ENCODE measurements at regions not wholly inside any gene's neighbourhood (a gene's known extent, or its start where the extent isn't known, plus 50 kb on each side); places are given as distances from the start of the nearest gene placed in this dataset.
A peak's percentile ranks its signal among the peaks of the same experiment; 100 is the strongest.
"Not testable (repeated sequence)": the region's sequence is repeated elsewhere in the genome, so short reads cannot be mapped to it uniquely, and the experiment has no call there.

DNA sequence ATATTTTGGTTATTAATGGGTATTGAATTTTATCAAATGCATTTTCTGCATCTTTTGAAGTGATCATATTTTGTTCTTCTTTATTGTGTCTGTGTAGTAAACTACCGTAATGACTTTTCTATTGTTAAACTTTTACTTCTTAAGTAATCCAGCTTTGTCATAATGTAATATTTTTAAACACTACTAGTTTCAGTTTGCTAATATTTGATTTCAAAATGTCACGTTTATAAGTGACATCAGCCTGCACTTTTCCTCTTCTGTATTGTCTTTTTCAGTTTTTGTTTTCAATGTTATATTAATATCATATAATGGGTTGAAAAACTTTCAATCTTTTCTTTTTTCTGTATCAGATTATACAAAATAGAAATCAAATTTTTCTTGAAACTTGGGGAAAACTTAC lies 71.6 kb upstream of the ANKRD1 start:
- Histone ChIP-seq H3K27me3 (ENCODE audit: insufficient read depth, low read length) (no peaks in the 10 kb centered on the region), H3K4me3 (ENCODE audit: low read length) (no peak overlapping the region), H3K36me3 (ENCODE audit: insufficient read depth, low read length) (no peaks in the 10 kb centered on the region), H3K9me3 (ENCODE audit: low read length) (no peaks in the 10 kb centered on the region), H2AFZ (ENCODE audit: low read depth, low read length) (no peak overlapping the region), H3K4me1 (ENCODE audit: insufficient read depth, low read length) (no peaks in the 10 kb centered on the region)

- Histone ChIP-seq H3K27me3 (ENCODE audit: insufficient read depth, low read length) (no peaks in the 10 kb centered on the region), H3K9me3 (ENCODE audit: low read length) (no peaks in the 10 kb centered on the region), H3K36me3 (ENCODE audit: insufficient read depth, low read length) (no peaks in the 10 kb centered on the region), H3K4me3 (ENCODE audit: low read length) (no peak overlapping the region), H2AFZ (ENCODE audit: low read depth, low read length) (no peak overlapping the region), H3K4me1 (ENCODE audit: insufficient read depth, low read length) (no peaks in the 10 kb centered on the region)
Observed at GRCh38 chr10:90993340-90993739, 72.5 kb upstream of the ANKRD1 start.

- Histone ChIP-seq H3K27me3 (ENCODE audit: insufficient read depth, low read length) (no peaks in the 10 kb centered on the region), H3K9me3 (ENCODE audit: low read length) (no peaks in the 10 kb centered on the region), H3K4me3 (ENCODE audit: low read length) (no peak overlapping the region), H2AFZ (ENCODE audit: low read depth, low read length) (no peak overlapping the region), H3K4me1 (ENCODE audit: insufficient read depth, low read length) (no peaks in the 10 kb centered on the region), H3K36me3 (ENCODE audit: insufficient read depth, low read length) (no peaks in the 10 kb centered on the region)
Observed at GRCh38 chr10:90997670-90998069, 76.8 kb upstream of the ANKRD1 start.

DNA sequence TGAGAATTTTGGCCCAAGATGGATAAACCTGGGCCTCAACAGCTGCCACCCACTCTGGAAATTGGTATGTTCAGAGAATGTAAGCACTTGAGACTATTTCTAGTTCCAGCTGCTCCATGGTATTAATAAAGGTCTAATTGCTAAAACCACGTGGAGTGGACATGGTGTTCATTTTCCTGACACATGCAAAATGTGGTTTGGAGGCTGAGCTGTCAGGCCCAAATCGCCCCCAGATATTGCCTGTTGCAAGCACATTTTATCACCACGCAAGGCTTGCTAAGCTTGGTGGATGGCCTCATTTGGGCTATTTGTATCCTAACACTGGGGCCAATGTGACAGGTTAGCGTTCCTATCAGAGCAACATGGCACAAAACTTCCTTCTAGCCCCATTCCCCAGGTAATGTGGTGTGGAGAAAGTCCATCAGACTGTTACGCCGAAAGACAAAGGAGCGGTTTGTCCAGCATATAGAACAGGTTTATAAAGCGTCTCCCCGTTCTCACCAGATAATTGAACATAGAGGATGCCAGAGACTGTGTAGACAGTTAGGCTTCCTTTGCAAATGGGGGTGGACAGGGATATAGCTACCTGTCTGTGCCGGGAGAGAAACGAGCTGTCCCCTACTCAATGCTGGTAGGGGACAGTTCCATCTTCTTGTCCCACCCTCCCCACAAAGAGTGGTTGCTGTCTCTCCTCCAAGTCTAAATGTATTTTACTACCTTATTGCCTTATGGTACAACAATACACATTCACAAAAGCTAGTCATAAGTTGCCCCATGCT lies 78.0 kb upstream of the ANKRD1 start:
- Histone ChIP-seq H3K36me3 (ENCODE audit: insufficient read depth, low read length) (no peaks in the 10 kb centered on the region), H3K9me3 (ENCODE audit: low read length) (no peaks in the 10 kb centered on the region), H3K27me3 (ENCODE audit: insufficient read depth, low read length) (no peaks in the 10 kb centered on the region), H3K4me3 (ENCODE audit: low read length) (no peak overlapping the region), H3K4me1 (ENCODE audit: insufficient read depth, low read length) (no peaks in the 10 kb centered on the region), H2AFZ (ENCODE audit: low read depth, low read length) (no peak overlapping the region)

DNA sequence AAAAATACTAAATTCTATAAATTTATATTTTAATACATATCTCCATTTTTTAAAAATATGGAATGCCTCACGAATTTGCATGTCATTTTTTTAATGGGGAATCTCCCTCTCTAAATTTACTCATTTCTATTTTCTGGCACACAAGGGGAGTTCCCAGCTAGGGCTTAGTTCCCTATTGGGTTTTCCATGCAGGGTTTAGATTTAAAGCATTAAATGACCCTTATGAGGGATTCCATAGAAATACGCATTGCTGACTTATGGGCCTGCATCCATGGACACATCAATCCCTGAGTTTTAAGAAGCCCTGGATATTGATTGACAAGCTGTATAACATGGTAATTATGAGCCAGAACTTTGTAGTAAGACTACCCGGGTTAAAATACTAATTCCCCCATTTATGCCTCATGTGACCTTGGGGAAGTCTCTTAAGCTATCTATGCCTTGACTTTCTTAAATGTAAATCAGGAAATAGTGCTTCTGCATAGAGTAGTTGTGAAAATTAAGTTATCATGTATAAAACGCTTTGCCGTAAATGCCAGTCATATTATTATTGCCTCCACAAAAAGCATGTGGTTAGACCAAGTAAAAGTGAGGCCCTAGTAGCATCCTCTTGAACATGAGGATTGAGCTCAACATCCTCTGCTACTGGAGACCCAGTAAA lies 78.8 kb upstream of the ANKRD1 start:
- no peak overlapping the region for H3K4me3 ChIP-seq (ENCODE audit: low read length)
- no peaks in the 10 kb centered on the region for H3K36me3 ChIP-seq (ENCODE audit: insufficient read depth, low read length)
- no peaks in the 10 kb centered on the region for H3K27me3 ChIP-seq (ENCODE audit: insufficient read depth, low read length)
- H2AFZ ChIP-seq (ENCODE audit: low read depth, low read length), result no peak overlapping the region
- H3K9me3 ChIP-seq (ENCODE audit: low read length), result no peaks in the 10 kb centered on the region
- no peaks in the 10 kb centered on the region for H3K4me1 ChIP-seq (ENCODE audit: insufficient read depth, low read length)

DNA sequence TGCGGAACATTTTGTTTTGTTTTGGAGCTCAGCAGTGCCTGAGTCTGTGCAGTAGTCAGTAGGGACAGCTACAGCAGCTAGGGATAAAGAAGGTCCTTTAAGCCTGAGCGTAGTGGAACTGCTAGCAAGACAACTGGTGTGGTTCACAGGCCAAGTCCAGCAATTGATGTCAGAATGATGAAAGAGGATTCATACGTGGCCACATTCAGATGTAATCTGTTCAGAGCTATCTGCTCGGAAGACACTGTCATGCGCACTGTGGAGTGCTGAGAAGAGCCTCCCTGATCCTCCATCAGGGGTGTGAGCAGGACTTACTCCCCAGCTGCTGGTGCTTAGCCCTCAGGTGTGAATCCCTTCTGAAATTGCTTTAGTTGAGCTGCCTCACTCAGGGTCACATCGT lies 79.6 kb upstream of the ANKRD1 start:
- H3K4me3 ChIP-seq (ENCODE audit: low read length), result no peak overlapping the region
- no peaks in the 10 kb centered on the region for H3K27me3 ChIP-seq (ENCODE audit: insufficient read depth, low read length)
- H3K9me3 ChIP-seq (ENCODE audit: low read length), result no peaks in the 10 kb centered on the region
- H3K4me1 ChIP-seq (ENCODE audit: insufficient read depth, low read length), result no peaks in the 10 kb centered on the region
- H3K36me3 ChIP-seq (ENCODE audit: insufficient read depth, low read length), result no peaks in the 10 kb centered on the region
- no peak overlapping the region for H2AFZ ChIP-seq (ENCODE audit: low read depth, low read length)

- Histone ChIP-seq H3K9me3 (ENCODE audit: low read length) (no peaks in the 10 kb centered on the region), H2AFZ (ENCODE audit: low read depth, low read length) (no peak overlapping the region), H3K36me3 (ENCODE audit: insufficient read depth, low read length) (no peaks in the 10 kb centered on the region), H3K4me1 (ENCODE audit: insufficient read depth, low read length) (no peaks in the 10 kb centered on the region), H3K27me3 (ENCODE audit: insufficient read depth, low read length) (no peaks in the 10 kb centered on the region), H3K4me3 (ENCODE audit: low read length) (no peak overlapping the region)
Observed at GRCh38 chr10:91000985-91001384, 80.1 kb upstream of the ANKRD1 start.

GRCh38 chr10:91002656-91003055 lies 81.8 kb upstream of the ANKRD1 start:
- no peaks in the 10 kb centered on the region for H3K36me3 ChIP-seq (ENCODE audit: insufficient read depth, low read length)
- no peaks in the 10 kb centered on the region for H3K9me3 ChIP-seq (ENCODE audit: low read length)
- no peak overlapping the region for H3K4me3 ChIP-seq (ENCODE audit: low read length)
- H2AFZ ChIP-seq (ENCODE audit: low read depth, low read length), result no peak overlapping the region
- H3K27me3 ChIP-seq (ENCODE audit: insufficient read depth, low read length), result no peaks in the 10 kb centered on the region
- peaks cover 4% of the 10 kb centered on the region for H3K4me1 ChIP-seq (ENCODE audit: insufficient read depth, low read length)

- H3K27me3 ChIP-seq (ENCODE audit: insufficient read depth, low read length); H2AFZ ChIP-seq (ENCODE audit: low read depth, low read length); H3K36me3 ChIP-seq (ENCODE audit: insufficient read depth, low read length); H3K9me3 ChIP-seq (ENCODE audit: low read length); H3K4me1 ChIP-seq (ENCODE audit: insufficient read depth, low read length); H3K4me3 ChIP-seq (ENCODE audit: low read length): not testable (repeated sequence)
Observed at GRCh38 chr10:91003379-91003778, 82.5 kb upstream of the ANKRD1 start.

GRCh38 chr10:91005276-91005675 lies 84.4 kb upstream of the ANKRD1 start:
- not testable (repeated sequence) for H3K4me3 ChIP-seq (ENCODE audit: low read length); H2AFZ ChIP-seq (ENCODE audit: low read depth, low read length); H3K9me3 ChIP-seq (ENCODE audit: low read length); H3K27me3 ChIP-seq (ENCODE audit: insufficient read depth, low read length); H3K36me3 ChIP-seq (ENCODE audit: insufficient read depth, low read length); H3K4me1 ChIP-seq (ENCODE audit: insufficient read depth, low read length)

- Histone ChIP-seq H3K36me3 (ENCODE audit: insufficient read depth, low read length) (no peaks in the 10 kb centered on the region), H3K4me1 (ENCODE audit: insufficient read depth, low read length) (peaks cover 4% of the 10 kb centered on the region), H2AFZ (ENCODE audit: low read depth, low read length) (peak overlapping the region; percentile 2), H3K4me3 (ENCODE audit: low read length) (no peak overlapping the region), H3K27me3 (ENCODE audit: insufficient read depth, low read length) (no peaks in the 10 kb centered on the region), H3K9me3 (ENCODE audit: low read length) (no peaks in the 10 kb centered on the region)
Observed at GRCh38 chr10:91006001-91006751, 85.3 kb upstream of the ANKRD1 start.

GRCh38 chr10:91006752-91007346 lies 86.0 kb upstream of the ANKRD1 start:
- H3K36me3 ChIP-seq (ENCODE audit: insufficient read depth, low read length), result no peaks in the 10 kb centered on the region
- H3K4me3 ChIP-seq (ENCODE audit: low read length), result no peak overlapping the region

GRCh38 chr10:91007655-91008054 lies 86.8 kb upstream of the ANKRD1 start:
- peaks cover 4% of the 10 kb centered on the region for H3K4me1 ChIP-seq (ENCODE audit: insufficient read depth, low read length)
- no peak overlapping the region for H3K4me3 ChIP-seq (ENCODE audit: low read length)
- H3K27me3 ChIP-seq (ENCODE audit: insufficient read depth, low read length), result no peaks in the 10 kb centered on the region
- no peaks in the 10 kb centered on the region for H3K9me3 ChIP-seq (ENCODE audit: low read length)
- H3K36me3 ChIP-seq (ENCODE audit: insufficient read depth, low read length), result no peaks in the 10 kb centered on the region
- H2AFZ ChIP-seq (ENCODE audit: low read depth, low read length), result no peak overlapping the region

More at GRCh38 chr10:91006752-91007346, 86.0 kb upstream of the ANKRD1 start:
- Histone ChIP-seq H3K27me3 (ENCODE audit: insufficient read depth, low read length) (no peaks in the 10 kb centered on the region), H2AFZ (ENCODE audit: low read depth, low read length) (peak overlapping the region; percentile 2), H3K9me3 (ENCODE audit: low read length) (no peaks in the 10 kb centered on the region), H3K4me1 (ENCODE audit: insufficient read depth, low read length) (peaks cover 4% of the 10 kb centered on the region)
